ENCODE measurements at regions not wholly inside any gene's neighbourhood (a gene's known extent, or its start where the extent isn't known, plus 50 kb on each side); places are given as distances from the start of the nearest gene placed in this dataset.

DNA sequence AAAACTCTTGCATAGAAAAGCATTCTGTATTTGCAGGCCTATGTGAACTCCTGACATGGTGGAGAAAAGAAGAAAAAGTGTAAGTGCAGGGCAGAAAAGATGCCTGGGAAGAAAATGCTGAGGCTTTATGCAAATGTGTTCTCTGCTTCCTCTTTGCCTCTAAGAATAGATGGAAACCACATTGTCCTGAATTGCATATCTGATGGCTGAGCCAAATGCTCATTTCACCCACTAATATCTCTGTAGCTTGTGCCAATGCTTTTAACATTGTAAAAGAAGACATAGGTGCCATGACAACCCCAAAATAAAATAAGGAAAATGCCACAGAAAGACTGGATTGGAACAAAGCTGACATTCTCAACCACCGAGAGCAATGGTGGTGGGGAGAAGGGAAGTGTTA lies 307.4 kb downstream of the GRIA2 start:
- no peaks in the 10 kb centered on the region for H3K36me3 ChIP-seq (replicated peaks in 1 of 2; ENCODE audit: control insufficient read depth in 1 of 2, insufficient read depth in 2 of 2, low read length in 1 of 2)
- no peak overlapping the region for H3K4me2 ChIP-seq
- DNase-seq: no peak
- no peak overlapping the region for H2AFZ ChIP-seq (ENCODE audit: low read depth)
- TF ChIP-seq ELF1 (IDR thresholded peaks at IDR 0.05) (no peak), CHD2 (IDR thresholded peaks at IDR 0.05; ENCODE audit: low read length, partially characterized antibody) (no peak), YY1 (IDR thresholded peaks at IDR 0.05; ENCODE audit: low read depth) (no peak), NRF1 (IDR thresholded peaks at IDR 0.05; ENCODE audit: low read depth, low read length) (no peak), PBX3 (IDR thresholded peaks at IDR 0.05) (no peak), MAX (IDR thresholded peaks at IDR 0.05; ENCODE audit: low read depth) (no peak), RXRA (IDR thresholded peaks at IDR 0.05; ENCODE audit: borderline replicate concordance, low read depth) (no peak), POLR2AphosphoS5 (IDR thresholded peaks at IDR 0.05; ENCODE audit: low read depth, low read length) (no peak), MXI1 (IDR thresholded peaks at IDR 0.05; ENCODE audit: low read depth, low read length) (no peak), SIN3A (IDR thresholded peaks at IDR 0.05; ENCODE audit: borderline replicate concordance, low read depth, low read length) (no peak), RCOR1 (IDR thresholded peaks at IDR 0.05; ENCODE audit: low read length) (no peak), MEF2A (IDR thresholded peaks at IDR 0.05; ENCODE audit: borderline replicate concordance, low read depth) (no peak), NFIC (IDR thresholded peaks at IDR 0.05; ENCODE audit: borderline replicate concordance) (no peak), USF2 (IDR thresholded peaks at IDR 0.05; ENCODE audit: borderline replicate concordance, low read depth, low read length) (no peak), EZH2phosphoT487 (IDR thresholded peaks at IDR 0.05; ENCODE audit: borderline replicate concordance, low read depth) (no peak), JUND (IDR thresholded peaks at IDR 0.05) (no peak), RAD21 (IDR thresholded peaks at IDR 0.05; ENCODE audit: low read length) (no peak), SMC3 (IDR thresholded peaks at IDR 0.05; ENCODE audit: low read depth, low read length) (no peak), USF1 (IDR thresholded peaks at IDR 0.05; ENCODE audit: borderline replicate concordance, low read depth) (no peak), CTCF (IDR thresholded peaks at IDR 0.05) (no peak)
- no peaks in the 10 kb centered on the region for H3K4me1 ChIP-seq (ENCODE audit: control insufficient read depth in 1 of 2, insufficient read depth in 2 of 2, low read depth in 1 of 2, low read length in 1 of 2)
- CTCF ChIA-PET: no interaction called here
- H3K79me2 ChIP-seq (ENCODE audit: insufficient read depth): no peaks in the 10 kb centered on the region
- POLR2A ChIA-PET: no interaction called here
- 14% methylated on average over 1 of the region's 1 CpG for WGBS (ENCODE audit: low lambda C conversion rate)
- no peaks in the 10 kb centered on the region for H4K20me1 ChIP-seq (ENCODE audit: insufficient read depth)
- no peaks in the 10 kb centered on the region for H3K27me3 ChIP-seq (ENCODE audit: insufficient read depth)
- no peak overlapping the region for H3K27ac ChIP-seq (ENCODE audit: low read depth in 2 of 2, low read length in 1 of 2)
- H3F3A ChIP-seq (replicated peaks; ENCODE audit: insufficient read depth): no peaks in the 10 kb centered on the region
- H3K9me2 ChIP-seq: no peaks in the 10 kb centered on the region
- H3K9ac ChIP-seq: no peak overlapping the region
- H3K9me3 ChIP-seq: no peaks in the 10 kb centered on the region
- no peak overlapping the region for H3K4me3 ChIP-seq (ENCODE audit: low read depth in 2 of 2, low read length in 1 of 2)
